Activated CD8-positive, alpha-beta memory T cell treated with anti-CD3 and anti-CD28 coated beads for 24 hours (primary cell): ENCODE measurements at regions not wholly inside any gene's neighbourhood (a gene's known extent, or its start where the extent isn't known, plus 50 kb on each side); places are given as distances from the start of the nearest gene placed in this dataset.
A peak's percentile ranks its signal among the peaks of the same experiment; 100 is the strongest.

Experiments
- DNase-seq: peaks from one replicate; pipeline ENCODE4 v3.0.0-alpha.2; 2020

GRCh38 chr7:131190581-131190980 is 137.1 kb upstream of the MKLN1 start:
- no peak for DNase-seq

- no peak for DNase-seq
Observed at GRCh38 chr7:131194070-131194865, 133.4 kb upstream of the MKLN1 start.

GRCh38 chr7:131196803-131197202 is 130.9 kb upstream of the MKLN1 start:
- no peak for DNase-seq

- no peak for DNase-seq
Observed at GRCh38 chr7:131197920-131198615, 129.6 kb upstream of the MKLN1 start.

- peak; percentile 15 for DNase-seq
Observed at GRCh38 chr7:131202451-131202850, 125.2 kb upstream of the MKLN1 start.

DNA sequence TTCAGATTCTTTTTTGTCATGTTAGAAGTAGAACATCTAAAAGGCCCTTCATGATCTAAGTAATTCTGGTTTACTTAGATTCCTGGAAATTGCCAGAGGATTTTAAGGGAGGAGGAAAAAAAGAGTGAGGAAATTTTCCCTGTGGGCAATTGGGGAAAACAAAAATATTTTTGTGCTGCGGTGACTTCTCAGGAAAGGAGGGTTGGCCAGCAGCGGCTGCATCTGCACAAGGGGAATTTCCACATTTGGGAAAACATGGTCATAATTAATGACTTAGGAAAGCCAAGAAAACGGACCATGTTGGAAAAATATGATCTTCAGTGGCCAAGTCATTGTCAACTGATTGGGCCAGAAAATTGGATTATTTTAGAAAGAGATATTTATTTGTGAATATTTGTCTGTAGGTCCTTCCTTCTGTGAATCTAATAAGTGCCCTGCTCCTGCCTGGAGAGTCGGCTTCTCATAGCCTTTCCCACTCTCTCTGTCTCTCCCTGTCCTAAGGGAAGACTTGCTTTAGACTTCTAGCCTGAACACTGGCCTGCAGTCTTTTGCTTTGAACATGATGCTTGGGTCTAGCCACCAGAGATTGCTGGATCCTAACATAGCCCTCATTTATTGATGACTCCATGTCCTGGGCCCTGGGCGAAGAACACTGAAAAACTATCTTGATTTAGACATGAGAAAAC is 124.2 kb upstream of the MKLN1 start:
- peak; percentile 21 for DNase-seq

DNA sequence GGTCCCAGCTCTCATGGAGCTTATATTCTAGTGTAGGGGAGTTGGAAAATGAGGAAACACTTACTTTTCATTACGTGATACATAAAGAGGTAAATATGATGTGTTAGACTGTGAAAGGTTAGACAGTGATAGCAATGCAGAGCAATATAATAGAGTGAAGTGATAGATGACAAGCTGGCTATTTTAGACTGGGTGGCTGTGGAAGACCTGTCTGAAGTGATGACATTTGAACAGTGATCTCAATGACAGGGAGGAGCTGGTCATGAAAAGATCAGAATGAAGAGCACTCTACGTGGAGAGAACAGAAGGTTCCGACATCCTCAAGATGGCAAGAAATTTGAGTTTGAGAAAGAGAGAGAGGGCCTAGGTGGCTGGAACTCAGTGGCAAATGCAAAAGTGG is 118.9 kb upstream of the MKLN1 start:
- DNase-seq: no peak

- peak; percentile 33 for DNase-seq
Observed at GRCh38 chr7:131210618-131211017, 117.1 kb upstream of the MKLN1 start.

- DNase-seq: no peak
Observed at GRCh38 chr7:131211500-131211899, 116.2 kb upstream of the MKLN1 start.

- DNase-seq: no peak
Observed at GRCh38 chr7:131212114-131212513, 115.6 kb upstream of the MKLN1 start.

- DNase-seq: peak; percentile 13
Observed at GRCh38 chr7:131218727-131219128, 108.9 kb upstream of the MKLN1 start.

DNA sequence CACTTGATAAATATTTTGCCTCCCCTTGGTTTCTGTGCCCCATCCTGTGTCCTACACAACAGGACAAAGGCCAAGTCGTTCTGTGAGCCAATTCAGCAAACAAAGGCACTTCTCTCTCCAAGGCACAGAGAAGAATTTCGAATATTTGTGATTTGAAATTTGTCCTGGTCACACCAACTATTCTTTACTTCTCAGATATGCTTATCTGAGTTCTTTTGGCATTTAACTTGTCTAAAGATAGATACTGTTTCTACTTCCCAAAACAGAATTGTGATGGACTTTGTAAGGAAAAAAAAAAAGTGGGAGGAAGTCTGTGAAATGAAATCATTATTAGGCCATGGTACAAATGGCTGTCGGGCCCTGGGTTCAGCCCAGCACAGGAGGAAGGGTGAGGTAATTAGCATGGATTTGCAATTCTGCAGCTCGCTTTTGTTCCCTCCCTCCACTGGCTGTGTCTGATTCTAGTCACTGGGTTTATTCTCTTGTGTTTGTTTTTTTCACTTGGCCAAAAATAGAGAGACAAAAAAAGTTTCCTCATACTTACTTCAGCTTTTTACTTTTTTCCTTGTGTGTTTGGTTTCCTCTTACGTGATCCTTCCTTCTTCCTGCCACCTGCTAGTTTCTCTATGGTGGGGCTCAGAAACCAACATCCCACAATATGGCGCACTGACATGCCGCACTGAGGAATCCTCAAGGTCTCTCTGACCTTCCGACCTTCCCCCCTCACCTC is 108.2 kb upstream of the MKLN1 start:
- peak; percentile 33 for DNase-seq

GRCh38 chr7:131221061-131221460 is 106.6 kb upstream of the MKLN1 start:
- DNase-seq: peak; percentile 49

GRCh38 chr7:131222171-131222570 is 105.5 kb upstream of the MKLN1 start:
- DNase-seq: peak; percentile 26

- DNase-seq: peak; percentile 47
Observed at GRCh38 chr7:131223151-131223550, 104.5 kb upstream of the MKLN1 start.

DNA sequence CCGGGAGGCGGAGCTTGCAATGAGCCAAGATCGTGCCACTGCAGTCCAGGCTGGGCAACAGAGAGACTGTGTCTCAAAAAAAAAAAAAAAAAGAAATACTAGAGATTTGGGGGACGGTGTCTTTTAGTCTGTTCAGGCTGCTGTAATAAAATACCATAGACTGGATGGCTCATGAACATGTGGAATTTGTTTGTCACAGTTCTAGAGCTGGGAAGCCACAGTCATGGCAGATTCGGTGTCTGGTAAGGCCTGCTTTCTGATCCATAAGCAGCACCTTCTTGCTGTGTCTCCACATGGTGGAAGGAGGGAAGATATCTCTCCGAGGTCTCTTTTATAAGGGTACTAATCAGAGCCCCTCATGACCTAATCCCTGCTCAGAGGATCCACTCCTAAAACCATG is 102.7 kb upstream of the MKLN1 start:
- peak; percentile 5 for DNase-seq

DNA sequence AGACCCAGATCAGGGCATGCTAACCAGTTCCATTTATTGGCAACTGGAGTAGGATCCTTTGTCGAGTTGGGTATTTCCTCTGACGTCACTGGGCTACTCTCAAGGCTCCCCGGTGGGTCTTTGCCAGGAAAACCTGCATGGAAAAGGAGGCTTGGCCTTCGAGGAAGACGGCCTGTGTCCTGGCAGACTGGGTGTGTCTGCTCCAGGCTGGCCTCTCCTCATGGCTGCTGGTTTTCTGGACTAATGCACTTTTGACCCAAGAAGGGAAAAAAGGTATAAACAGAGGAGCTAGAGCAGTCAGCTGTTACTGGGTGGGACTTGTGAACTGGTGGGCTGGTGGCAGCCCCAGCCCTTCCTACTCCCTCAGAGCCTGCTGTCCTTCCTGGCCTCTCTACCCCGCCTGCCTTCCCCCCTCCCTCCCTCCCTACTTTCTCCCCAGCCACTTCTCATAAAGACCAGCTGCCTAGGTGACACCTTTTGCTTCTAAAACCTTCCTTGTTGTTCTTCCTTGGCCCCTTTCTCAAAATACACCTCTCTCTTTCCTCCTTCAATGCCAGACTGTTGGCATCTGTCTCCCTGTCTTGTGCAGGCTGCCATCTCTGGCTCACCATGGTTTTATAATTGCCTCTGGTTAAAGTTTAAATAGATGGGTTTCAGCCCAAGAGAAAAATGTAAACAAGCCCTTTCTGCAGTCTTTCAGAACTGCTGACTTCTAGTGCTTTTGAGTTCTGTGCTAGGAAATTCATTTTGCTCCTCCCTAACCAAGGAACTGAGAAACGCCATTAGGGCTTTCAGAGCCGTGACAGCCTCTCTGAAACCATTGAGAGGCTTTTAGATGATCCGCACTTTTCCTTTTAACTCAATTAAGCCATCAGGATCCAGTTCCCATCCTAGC is 101.8 kb upstream of the MKLN1 start:
- DNase-seq: peak; percentile 30

DNA sequence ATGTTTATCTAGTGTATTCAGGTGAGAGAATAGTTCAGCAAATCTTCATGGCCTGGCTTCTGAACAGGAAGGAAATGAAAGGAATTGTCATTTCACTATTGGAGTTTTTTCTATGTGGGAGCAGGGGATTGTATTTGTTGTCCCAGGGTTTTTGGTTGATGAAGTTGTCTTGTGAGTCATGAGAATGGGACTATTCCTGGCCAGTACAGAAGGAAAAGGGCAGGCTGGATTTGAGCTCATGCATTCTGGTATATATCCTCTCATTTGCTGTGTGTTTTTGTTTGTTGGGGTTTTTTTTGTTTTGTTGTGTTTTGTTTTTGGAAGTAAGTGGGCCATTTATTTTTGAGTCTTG is 101.2 kb upstream of the MKLN1 start:
- no peak for DNase-seq

DNA sequence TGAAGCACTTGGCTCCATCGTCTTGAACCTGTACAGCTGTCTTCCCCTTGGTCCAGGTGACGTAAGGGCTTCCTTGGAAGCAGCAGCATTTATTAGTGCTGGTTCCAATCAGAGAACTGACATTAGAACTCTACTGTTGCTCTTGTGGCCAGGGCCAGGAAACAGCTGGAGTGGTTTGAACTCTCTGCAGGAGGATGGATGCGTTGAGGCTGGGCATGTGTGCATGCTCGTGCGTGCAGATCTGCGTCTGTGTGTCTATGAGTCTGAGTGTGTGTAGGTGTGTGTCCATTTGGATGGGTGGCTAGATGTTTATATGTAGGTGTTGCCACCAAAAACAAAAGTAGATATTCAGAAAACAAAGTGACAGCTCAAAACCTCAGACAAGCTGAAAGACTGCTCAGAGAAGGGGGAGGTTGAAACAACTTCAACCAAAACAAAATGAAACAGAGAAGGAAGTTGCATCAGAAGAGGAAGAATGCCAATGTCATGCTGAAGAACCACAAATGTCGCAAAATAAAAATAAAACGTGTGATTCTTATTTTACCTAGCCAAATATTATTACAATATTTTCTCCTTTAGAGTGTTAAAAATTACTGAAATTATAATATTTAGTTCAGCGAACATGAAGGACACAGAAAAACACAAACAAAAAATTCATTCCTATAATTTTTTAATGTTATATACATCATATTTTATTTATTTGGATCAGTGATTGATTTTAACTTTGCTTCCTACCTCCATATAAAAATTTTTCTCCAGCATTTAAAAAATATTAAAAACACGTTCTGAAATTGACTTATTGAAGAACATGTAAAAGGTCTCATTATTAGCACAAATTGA is 96.1 kb upstream of the MKLN1 start:
- peak; percentile 84 for DNase-seq

DNA sequence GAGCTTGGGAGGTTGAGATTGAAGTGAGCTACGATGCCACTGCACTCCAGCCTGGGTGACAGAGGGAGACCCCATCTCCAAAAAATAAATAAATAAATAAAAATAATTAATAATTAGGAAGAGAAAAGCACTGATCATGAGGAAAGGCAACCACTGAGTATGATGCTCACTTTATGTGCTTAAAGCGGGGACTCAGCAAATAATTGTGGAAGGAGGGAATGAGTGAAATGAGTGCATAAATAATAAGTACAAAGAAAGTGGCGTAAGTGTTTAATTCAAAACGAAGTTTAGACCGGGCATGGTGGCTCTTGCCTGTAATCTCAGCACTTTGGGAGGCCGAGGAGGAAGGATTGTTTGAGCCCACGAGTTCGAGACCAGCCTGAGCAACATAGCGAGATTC is 94.9 kb upstream of the MKLN1 start:
- DNase-seq: peak; percentile 28

DNA sequence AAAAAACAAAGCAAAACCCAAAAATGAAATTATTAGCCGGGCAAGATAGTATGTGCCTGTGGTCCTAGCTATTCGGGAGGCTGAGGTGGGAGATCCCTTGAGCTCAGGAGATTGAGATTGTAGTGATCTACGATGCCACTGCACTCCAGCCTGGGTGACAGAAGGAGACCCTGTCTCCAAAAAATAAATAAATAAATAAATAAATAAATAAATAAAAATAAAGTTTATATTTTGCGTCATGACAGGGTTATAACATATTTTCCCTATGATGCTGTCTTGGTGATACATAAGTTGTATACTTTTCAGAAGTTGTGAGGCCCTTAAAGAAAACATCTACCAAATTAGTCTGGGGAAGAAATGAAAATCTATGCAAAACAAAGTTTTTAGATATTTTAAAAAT is 94.5 kb upstream of the MKLN1 start:
- no peak for DNase-seq
